Testis (tissue), 2 donors: ENCODE measurements at regions not wholly inside any gene's neighbourhood (a gene's known extent, or its start where the extent isn't known, plus 50 kb on each side); places are given as distances from the start of the nearest gene placed in this dataset.

Experiments
- POLR2A ChIP-seq: fragments of 450-650 bp; IDR thresholded peaks from one replicate; pipeline ENCODE4 v1.6.1; 2017; ENCODE audit warnings: antibody characterized with exemption, mild to moderate bottlenecking, moderate library complexity
- TF ChIP-seq, protein P1 (sequence below), 3 experiments: fragments of 450-650 bp in 2 of 3; fragments of 200-600 bp in 1 of 3; sonication (generic) in 1 of 3; IDR thresholded peaks; one replicate each; pipeline ENCODE4 v1.5.1; 2016 to 2019; ENCODE audit warnings: antibody characterized with exemption in 3 of 3, mild to moderate bottlenecking in 2 of 3, moderate library complexity in 1 of 3

DNA sequence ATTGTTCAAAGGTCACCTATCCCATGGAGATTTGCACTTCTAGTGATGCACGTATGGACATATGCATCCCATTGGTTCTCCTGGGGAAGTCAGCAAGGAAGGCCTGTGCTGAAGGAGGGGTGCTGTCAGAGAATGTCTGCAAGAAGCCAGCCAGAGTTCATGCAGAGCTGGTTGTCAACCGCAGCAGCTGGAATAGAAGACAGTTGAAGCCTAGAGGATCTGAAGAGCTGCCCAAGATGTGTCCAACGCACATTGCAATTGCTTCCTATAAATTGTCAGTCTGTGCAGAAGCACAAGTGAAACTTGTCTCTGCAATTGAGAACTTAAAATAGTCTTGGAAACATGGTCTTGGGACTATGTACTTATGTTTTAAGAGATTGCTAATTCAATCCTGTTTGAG is 82.1 kb upstream of the CNTNAP4 start:
- TF ChIP-seq, protein P1, sequence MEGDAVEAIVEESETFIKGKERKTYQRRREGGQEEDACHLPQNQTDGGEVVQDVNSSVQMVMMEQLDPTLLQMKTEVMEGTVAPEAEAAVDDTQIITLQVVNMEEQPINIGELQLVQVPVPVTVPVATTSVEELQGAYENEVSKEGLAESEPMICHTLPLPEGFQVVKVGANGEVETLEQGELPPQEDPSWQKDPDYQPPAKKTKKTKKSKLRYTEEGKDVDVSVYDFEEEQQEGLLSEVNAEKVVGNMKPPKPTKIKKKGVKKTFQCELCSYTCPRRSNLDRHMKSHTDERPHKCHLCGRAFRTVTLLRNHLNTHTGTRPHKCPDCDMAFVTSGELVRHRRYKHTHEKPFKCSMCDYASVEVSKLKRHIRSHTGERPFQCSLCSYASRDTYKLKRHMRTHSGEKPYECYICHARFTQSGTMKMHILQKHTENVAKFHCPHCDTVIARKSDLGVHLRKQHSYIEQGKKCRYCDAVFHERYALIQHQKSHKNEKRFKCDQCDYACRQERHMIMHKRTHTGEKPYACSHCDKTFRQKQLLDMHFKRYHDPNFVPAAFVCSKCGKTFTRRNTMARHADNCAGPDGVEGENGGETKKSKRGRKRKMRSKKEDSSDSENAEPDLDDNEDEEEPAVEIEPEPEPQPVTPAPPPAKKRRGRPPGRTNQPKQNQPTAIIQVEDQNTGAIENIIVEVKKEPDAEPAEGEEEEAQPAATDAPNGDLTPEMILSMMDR (IDR thresholded peaks at IDR 0.05), result no peak
- no peak for TF ChIP-seq POLR2A
